ENCODE measurements at regions not wholly inside any gene's neighbourhood (a gene's known extent, or its start where the extent isn't known, plus 50 kb on each side); places are given as distances from the start of the nearest gene placed in this dataset.
"Not testable (repeated sequence)": the region's sequence is repeated elsewhere in the genome, so short reads cannot be mapped to it uniquely, and the experiment has no call there.

- DNase-seq, result no peak
Measured at GRCh38 chr5:91641730-91642350, 258.7 kb upstream of the ARRDC3 start.

- DNase-seq, result no peak
Measured at GRCh38 chr5:91639744-91640143, 256.6 kb upstream of the ARRDC3 start.

GRCh38 chr5:91638010-91638409, 254.9 kb upstream of the ARRDC3 start:
- DNase-seq, result no peak

GRCh38 chr5:91635950-91636734, 253.0 kb upstream of the ARRDC3 start:
- no peak for DNase-seq

- DNase-seq, result no peak
Measured at GRCh38 chr5:91632871-91633270, 249.8 kb upstream of the ARRDC3 start.

GRCh38 chr5:91611746-91612145, 228.6 kb upstream of the ARRDC3 start:
- DNase-seq, result no peak

- DNase-seq, result no peak
Measured at GRCh38 chr5:91607675-91608074, 224.6 kb upstream of the ARRDC3 start.

- DNase-seq, result no peak
Measured at GRCh38 chr5:91599863-91600262, 216.7 kb upstream of the ARRDC3 start.

- no peak for DNase-seq
Measured at GRCh38 chr5:91598216-91598615, 215.1 kb upstream of the ARRDC3 start.

GRCh38 chr5:91595424-91595823, 212.3 kb upstream of the ARRDC3 start:
- no peak for DNase-seq

- no peak for DNase-seq
Measured at GRCh38 chr5:91591076-91591475, 208.0 kb upstream of the ARRDC3 start.

GRCh38 chr5:91586232-91586631, 203.1 kb upstream of the ARRDC3 start:
- DNase-seq, result no peak

- no peak for DNase-seq
Measured at GRCh38 chr5:91584352-91584751, 201.2 kb upstream of the ARRDC3 start.

DNA sequence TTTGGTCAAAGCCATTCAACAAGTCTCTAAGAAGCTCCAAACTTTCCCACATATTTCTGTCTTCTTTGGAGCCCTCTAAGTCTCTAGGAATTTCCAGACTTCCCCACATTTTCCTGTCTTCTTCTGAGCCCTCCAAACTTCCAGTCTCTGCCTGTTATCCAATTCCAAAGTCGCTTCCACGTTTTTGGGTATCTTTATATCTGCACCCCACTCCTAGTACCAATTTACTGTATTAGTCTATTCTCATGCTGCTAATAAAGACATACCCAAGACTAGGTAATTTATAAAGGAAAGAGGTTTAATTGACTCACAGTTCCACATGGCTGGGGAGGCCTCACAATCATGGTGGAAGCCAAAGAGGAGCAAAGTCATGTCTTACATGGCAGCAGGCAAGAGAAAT, 182.9 kb upstream of the ARRDC3 start:
- DNase-seq, result not testable (repeated sequence)

GRCh38 chr5:91562922-91563321, 179.8 kb upstream of the ARRDC3 start:
- no peak for DNase-seq

- no peak for DNase-seq
Measured at GRCh38 chr5:91541696-91542095, 158.6 kb upstream of the ARRDC3 start.

DNA sequence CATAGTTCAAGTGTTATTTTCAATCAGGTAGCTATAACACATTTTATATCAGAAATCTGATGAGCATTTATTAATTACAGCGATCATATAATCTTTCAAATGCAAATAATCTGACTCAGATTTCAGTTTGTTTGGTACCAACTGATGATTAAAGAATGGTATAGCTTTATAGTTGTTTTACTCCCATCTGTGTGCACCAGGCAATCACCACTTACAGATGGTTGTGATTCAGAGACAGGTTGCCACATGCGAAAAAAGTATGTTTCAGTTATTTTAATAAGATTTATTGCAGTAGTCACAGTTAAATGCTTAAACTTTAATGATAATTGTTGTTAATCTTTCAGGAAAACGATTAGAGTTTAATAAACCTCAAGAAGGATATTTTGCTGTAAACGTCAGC, 155.1 kb upstream of the ARRDC3 start:
- DNase-seq, result no peak

DNA sequence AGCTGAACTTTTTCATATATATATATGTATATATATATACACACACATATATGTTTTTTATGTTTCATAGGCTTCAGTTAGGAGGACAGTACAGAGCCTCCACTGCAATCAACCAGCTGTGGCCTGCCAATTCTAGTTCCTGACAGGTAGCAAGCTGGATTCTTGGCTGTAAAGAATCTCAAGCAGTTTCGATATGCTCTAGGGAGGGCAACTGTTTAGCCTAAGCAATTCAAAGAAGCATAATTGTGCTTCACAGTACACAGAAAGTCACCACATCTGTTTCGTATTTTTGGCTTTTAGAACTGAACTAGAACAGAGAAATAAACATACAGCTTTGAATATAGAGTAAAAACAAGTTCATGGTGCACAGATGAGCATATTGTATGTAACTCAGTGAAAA, 152.4 kb upstream of the ARRDC3 start:
- no peak for DNase-seq

DNA sequence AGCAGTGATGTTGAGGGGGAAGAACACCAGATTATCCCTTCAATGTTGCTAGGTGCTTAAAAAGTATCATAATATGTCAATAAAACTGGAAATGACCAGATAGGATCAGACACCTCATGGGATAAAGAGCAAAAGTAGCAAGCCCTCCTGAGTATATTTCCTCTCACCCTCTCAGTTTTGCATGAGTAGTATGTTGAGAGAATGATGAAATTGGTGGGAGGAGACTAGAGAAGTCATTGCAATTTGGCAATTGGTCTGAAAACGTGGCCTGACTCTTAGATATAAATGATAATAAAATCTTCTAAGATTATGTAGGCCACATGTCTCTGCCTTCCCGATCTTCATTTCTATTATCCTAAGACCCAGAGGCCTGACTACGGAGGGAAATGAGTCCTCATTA, 151.2 kb upstream of the ARRDC3 start:
- no peak for DNase-seq

- DNase-seq, result no peak
Measured at GRCh38 chr5:91532779-91533178, 149.7 kb upstream of the ARRDC3 start.

DNA sequence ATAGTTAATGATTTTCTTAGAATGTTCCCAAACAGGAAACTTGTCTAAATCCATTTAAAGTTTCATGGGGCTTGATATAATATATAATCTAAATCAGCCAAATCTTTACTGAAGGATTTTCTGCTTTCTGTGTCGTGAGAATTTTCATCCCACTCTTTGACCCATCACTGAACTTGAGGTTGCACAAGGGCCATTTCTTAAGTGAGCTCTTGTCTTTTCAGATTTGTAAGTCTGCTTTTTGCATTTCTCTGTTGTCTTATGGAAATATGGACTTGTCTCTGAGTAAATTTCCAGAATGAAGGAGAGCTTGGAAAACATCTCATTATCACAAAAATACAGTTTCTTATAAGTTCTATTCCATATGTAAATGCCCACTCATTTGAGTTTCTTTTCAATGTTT, 149.2 kb upstream of the ARRDC3 start:
- DNase-seq, result no peak

- no peak for DNase-seq
Measured at GRCh38 chr5:91528831-91529230, 145.7 kb upstream of the ARRDC3 start.

DNA sequence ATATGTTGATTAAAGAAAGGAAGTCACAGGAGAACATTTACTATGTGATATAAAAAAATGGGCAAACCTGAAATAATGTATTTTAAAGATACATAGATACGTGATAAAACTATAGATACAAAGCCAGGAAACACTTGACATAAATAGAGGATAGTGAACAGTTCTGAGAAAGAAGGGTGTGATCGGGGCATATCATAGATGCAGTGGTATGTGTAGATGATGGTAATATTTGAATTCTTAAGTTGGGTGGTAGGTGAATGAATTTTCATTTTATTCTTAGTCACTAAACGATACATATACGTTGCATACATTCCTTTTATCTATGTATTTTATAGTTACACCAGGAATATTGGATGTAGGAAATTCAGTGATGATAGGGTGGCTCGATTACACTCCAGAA, 138.7 kb upstream of the ARRDC3 start:
- DNase-seq, result no peak

DNA sequence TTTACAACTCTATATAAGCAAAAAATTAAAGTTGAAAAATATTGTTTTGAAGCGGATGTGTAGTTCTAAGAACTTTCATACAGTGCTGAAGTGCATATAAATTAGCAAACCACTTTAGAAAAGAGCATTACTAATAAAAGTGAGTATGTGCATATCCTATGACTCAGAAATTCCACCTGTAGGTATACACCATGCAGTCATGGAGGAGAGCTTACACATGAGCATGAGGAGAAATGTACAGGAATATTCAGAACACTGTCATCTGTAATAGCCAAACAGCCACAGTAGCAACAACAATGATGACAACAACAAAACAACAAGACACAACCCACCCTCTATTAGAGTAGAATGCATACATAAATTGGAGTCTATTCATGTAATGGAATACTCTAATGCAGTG, 138.2 kb upstream of the ARRDC3 start:
- no peak for DNase-seq

GRCh38 chr5:91514400-91514799, 131.3 kb upstream of the ARRDC3 start:
- DNase-seq, result no peak
